ENCODE measurements at regions not wholly inside any gene's neighbourhood (a gene's known extent, or its start where the extent isn't known, plus 50 kb on each side); places are given as distances from the start of the nearest gene placed in this dataset.
"Not testable (repeated sequence)": the region's sequence is repeated elsewhere in the genome, so short reads cannot be mapped to it uniquely, and the experiment has no call there.

DNA sequence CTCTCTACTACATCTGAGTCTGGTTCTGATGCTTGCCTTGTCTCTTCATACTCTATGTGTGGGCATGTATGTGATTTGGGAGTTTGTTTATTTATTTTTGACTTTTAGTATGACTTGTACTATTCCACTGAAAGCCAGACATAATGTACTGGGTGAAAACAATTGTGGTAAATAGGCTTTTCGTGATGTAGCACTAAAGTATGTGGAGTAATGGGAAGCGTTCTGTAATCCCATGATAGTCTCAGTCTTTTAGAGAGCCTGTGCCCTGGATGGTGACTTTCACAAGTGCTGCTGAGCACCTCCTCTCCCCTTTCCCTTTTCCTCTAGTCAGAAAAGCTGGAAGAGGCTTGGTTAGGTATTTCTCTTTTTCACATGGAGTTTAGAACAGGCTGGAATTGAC, 85.8 kb upstream of the S1PR3 start:
- DNase-seq (ENCODE audit: low read depth in 4 of 6, low spot score in 6 of 6): no peak
- WGBS (ENCODE audit: insufficient coverage): 67% methylated on average over 1 of the region's 2 CpGs

GRCh38 chr9:88915916-88916315, 75.4 kb upstream of the S1PR3 start:
- no peak for DNase-seq (ENCODE audit: low read depth in 4 of 6, low spot score in 6 of 6)

More for the DNA sequence above, 85.8 kb upstream of the S1PR3 start:
- no peak overlapping the region for H3K4me3 ChIP-seq (ENCODE audit: low read depth, low read length)
- H3K4me1 ChIP-seq (ENCODE audit: control insufficient read depth, insufficient read depth, low read length): no peaks in the 10 kb centered on the region
- H3K36me3 ChIP-seq (ENCODE audit: control insufficient read depth, insufficient read depth, low read length): no peaks in the 10 kb centered on the region
- no peak overlapping the region for H3K27ac ChIP-seq (ENCODE audit: low read depth, low read length)
- H3K27me3 ChIP-seq (ENCODE audit: control insufficient read depth, insufficient read depth, low read length): no peaks in the 10 kb centered on the region
- no peaks in the 10 kb centered on the region for H3K9me3 ChIP-seq (ENCODE audit: control insufficient read depth, insufficient read depth, low read length)

GRCh38 chr9:88916894-88917293, 74.4 kb upstream of the S1PR3 start:
- no CpG with 5 or more reads among the region's 1 CpG for WGBS (ENCODE audit: insufficient coverage)
- H3K27ac ChIP-seq (ENCODE audit: low read depth, low read length): no peak overlapping the region
- no peak for DNase-seq (ENCODE audit: low read depth in 4 of 6, low spot score in 6 of 6)
- no peak overlapping the region for H3K4me3 ChIP-seq (ENCODE audit: low read depth, low read length)
- H3K4me1 ChIP-seq (ENCODE audit: control insufficient read depth, insufficient read depth, low read length): peaks cover 4% of the 10 kb centered on the region
- H3K36me3 ChIP-seq (ENCODE audit: control insufficient read depth, insufficient read depth, low read length): no peaks in the 10 kb centered on the region
- H3K27me3 ChIP-seq (ENCODE audit: control insufficient read depth, insufficient read depth, low read length): no peaks in the 10 kb centered on the region
- H3K9me3 ChIP-seq (ENCODE audit: control insufficient read depth, insufficient read depth, low read length): peaks cover 6% of the 10 kb centered on the region

More at GRCh38 chr9:88915916-88916315, 75.4 kb upstream of the S1PR3 start:
- H3K4me1 ChIP-seq (ENCODE audit: control insufficient read depth, insufficient read depth, low read length): peaks cover 4% of the 10 kb centered on the region
- H3K27me3 ChIP-seq (ENCODE audit: control insufficient read depth, insufficient read depth, low read length): no peaks in the 10 kb centered on the region
- peaks cover 6% of the 10 kb centered on the region for H3K9me3 ChIP-seq (ENCODE audit: control insufficient read depth, insufficient read depth, low read length)
- H3K36me3 ChIP-seq (ENCODE audit: control insufficient read depth, insufficient read depth, low read length): no peaks in the 10 kb centered on the region
- no peak overlapping the region for H3K4me3 ChIP-seq (ENCODE audit: low read depth, low read length)
- H3K27ac ChIP-seq (ENCODE audit: low read depth, low read length): no peak overlapping the region
- 90% methylated on average over 2 of the region's 2 CpGs for WGBS (ENCODE audit: insufficient coverage)

DNA sequence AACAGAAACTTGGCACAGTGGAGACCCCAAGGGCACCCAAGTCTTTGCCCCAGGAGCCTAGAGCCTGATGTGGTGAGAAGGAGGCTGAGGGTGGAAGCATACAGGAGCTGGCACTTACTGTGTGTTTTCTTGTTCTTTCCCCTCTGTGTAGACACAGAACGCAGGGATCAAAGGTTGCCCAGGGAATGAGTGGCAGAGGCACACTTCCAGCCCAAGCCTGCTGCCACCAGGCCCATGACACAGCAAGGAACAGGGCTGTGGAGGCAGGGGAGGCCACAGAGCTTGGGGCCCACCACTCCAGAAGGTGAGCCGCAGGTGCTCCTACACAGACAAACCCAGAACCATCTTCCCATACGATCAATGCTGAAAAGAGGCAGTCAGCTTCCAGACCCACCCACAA, 73.9 kb upstream of the S1PR3 start:
- no peaks in the 10 kb centered on the region for H3K27me3 ChIP-seq (ENCODE audit: control insufficient read depth, insufficient read depth, low read length)
- peaks cover 6% of the 10 kb centered on the region for H3K9me3 ChIP-seq (ENCODE audit: control insufficient read depth, insufficient read depth, low read length)
- no peaks in the 10 kb centered on the region for H3K36me3 ChIP-seq (ENCODE audit: control insufficient read depth, insufficient read depth, low read length)
- no peak for DNase-seq (ENCODE audit: low read depth in 4 of 6, low spot score in 6 of 6)
- WGBS (ENCODE audit: insufficient coverage): 100% methylated on average over 1 of the region's 3 CpGs
- H3K4me1 ChIP-seq (ENCODE audit: control insufficient read depth, insufficient read depth, low read length): peaks cover 4% of the 10 kb centered on the region
- H3K27ac ChIP-seq (ENCODE audit: low read depth, low read length): no peak overlapping the region
- no peak overlapping the region for H3K4me3 ChIP-seq (ENCODE audit: low read depth, low read length)

DNA sequence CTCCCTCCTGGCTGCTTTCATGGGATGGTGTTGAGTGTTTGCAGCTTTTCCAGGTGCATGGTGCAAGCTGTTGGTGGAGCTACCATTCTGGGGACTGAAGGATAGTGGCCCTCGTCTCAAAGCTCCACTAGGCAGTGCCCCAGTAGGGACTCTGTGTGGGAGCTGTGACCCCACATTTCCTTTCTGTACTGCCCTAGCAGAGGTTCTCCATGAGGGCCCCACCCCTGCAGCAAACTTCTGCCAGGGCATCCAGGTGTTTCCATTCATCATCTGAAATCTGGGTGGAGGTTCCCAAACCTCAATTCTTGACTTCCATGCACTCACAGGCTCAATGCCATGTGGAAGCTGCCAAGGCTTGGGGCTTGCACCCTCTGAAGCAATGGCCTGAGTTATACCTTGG, 72.7 kb upstream of the S1PR3 start:
- 63% methylated on average over 1 of the region's 1 CpG for WGBS (ENCODE audit: insufficient coverage)
- not testable (repeated sequence) for H3K36me3 ChIP-seq (ENCODE audit: control insufficient read depth, insufficient read depth, low read length); H3K4me3 ChIP-seq (ENCODE audit: low read depth, low read length); H3K27ac ChIP-seq (ENCODE audit: low read depth, low read length); DNase-seq (ENCODE audit: low read depth in 4 of 6, low spot score in 6 of 6); H3K4me1 ChIP-seq (ENCODE audit: control insufficient read depth, insufficient read depth, low read length); H3K9me3 ChIP-seq (ENCODE audit: control insufficient read depth, insufficient read depth, low read length); H3K27me3 ChIP-seq (ENCODE audit: control insufficient read depth, insufficient read depth, low read length)

DNA sequence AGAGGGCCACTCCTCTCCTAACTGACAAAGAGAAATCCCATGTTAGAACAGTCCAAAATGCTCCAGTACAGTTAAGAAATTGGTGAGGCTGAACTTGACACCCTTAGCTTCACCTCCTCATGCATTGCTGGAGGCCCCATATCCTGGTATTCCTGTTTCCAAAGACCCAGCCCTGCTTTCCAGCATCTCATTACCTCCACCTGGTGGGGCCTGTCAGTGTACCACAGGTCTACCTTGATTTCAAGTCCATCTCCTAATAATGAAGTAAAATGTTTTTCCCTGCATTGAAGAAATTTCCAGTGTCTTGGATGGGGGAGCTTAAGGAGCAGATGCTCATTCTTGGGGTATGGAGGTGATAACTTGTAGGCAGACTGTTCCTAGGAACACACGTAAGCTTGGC, 70.6 kb upstream of the S1PR3 start:
- WGBS (ENCODE audit: insufficient coverage): 100% methylated on average over 1 of the region's 1 CpG
- Histone ChIP-seq H3K27ac (ENCODE audit: low read depth, low read length) (no peak overlapping the region), H3K36me3 (ENCODE audit: control insufficient read depth, insufficient read depth, low read length) (no peaks in the 10 kb centered on the region), H3K9me3 (ENCODE audit: control insufficient read depth, insufficient read depth, low read length) (peaks cover 6% of the 10 kb centered on the region), H3K4me3 (ENCODE audit: low read depth, low read length) (no peak overlapping the region), H3K4me1 (ENCODE audit: control insufficient read depth, insufficient read depth, low read length) (peaks cover 1% of the 10 kb centered on the region), H3K27me3 (ENCODE audit: control insufficient read depth, insufficient read depth, low read length) (no peaks in the 10 kb centered on the region)
- DNase-seq (ENCODE audit: low read depth in 4 of 6, low spot score in 6 of 6): no peak

GRCh38 chr9:88922091-88922490, 69.2 kb upstream of the S1PR3 start:
- Histone ChIP-seq H3K9me3 (ENCODE audit: control insufficient read depth, insufficient read depth, low read length) (peaks cover 6% of the 10 kb centered on the region), H3K27ac (ENCODE audit: low read depth, low read length) (no peak overlapping the region), H3K4me1 (ENCODE audit: control insufficient read depth, insufficient read depth, low read length) (no peaks in the 10 kb centered on the region), H3K36me3 (ENCODE audit: control insufficient read depth, insufficient read depth, low read length) (no peaks in the 10 kb centered on the region), H3K4me3 (ENCODE audit: low read depth, low read length) (no peak overlapping the region), H3K27me3 (ENCODE audit: control insufficient read depth, insufficient read depth, low read length) (no peaks in the 10 kb centered on the region)
- no peak for DNase-seq (ENCODE audit: low read depth in 4 of 6, low spot score in 6 of 6)
- WGBS (ENCODE audit: insufficient coverage): 86% methylated on average over 10 of the region's 10 CpGs

DNA sequence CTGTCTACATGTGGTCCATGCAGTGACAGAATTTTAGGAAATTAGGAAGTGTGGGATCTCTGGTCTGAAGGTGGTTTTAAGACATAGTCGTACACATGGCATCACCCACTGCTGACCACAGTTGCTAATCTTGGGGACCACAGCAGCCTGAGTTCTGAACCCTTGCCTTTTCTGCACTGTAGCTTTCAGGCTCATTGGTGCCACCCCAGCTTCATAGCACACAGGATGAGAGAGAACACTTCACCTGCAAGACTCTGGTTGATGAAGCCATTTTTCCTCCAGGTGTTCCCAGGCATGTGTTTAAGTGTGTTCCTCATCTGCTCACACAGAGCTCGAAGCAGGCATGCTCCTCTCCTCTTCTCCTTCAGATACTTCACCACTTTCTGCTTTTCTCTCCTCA, 68.2 kb upstream of the S1PR3 start:
- Histone ChIP-seq H3K4me1 (ENCODE audit: control insufficient read depth, insufficient read depth, low read length) (no peaks in the 10 kb centered on the region), H3K9me3 (ENCODE audit: control insufficient read depth, insufficient read depth, low read length) (peaks cover 6% of the 10 kb centered on the region), H3K27ac (ENCODE audit: low read depth, low read length) (no peak overlapping the region), H3K27me3 (ENCODE audit: control insufficient read depth, insufficient read depth, low read length) (no peaks in the 10 kb centered on the region), H3K4me3 (ENCODE audit: low read depth, low read length) (no peak overlapping the region), H3K36me3 (ENCODE audit: control insufficient read depth, insufficient read depth, low read length) (no peaks in the 10 kb centered on the region)
- no peak for DNase-seq (ENCODE audit: low read depth in 4 of 6, low spot score in 6 of 6)
- WGBS (ENCODE audit: insufficient coverage): 100% methylated on average over 1 of the region's 2 CpGs

DNA sequence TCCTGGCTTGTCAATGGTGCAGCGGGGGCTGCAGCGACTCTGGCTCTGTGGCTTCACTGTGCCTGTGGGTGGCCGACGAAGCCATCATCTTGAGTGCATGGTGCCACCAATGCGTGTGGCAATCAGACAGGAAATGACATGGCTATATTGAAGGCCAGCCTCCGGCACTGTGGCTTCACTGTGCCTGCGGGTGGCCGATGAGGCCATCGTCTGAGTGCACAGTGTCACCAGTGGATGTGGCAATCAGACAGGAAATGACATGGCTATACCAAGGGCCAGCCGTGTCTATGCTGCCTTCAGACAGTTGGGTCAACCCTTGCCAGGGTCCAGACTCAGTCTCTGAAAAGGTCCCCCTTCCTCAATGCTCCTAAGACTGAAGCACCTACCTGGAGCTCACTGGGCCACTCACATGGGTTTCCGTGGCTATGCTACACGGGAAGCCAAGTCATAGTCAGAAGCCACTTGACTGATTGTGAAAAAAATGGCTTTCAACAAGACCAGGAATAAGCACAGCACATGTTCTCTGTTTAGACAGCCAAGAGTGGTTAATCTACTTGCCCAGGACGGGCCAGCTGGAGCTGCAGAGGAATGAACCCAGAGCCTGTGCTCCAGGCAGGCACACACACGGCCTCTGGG, 67.5 kb upstream of the S1PR3 start:
- Histone ChIP-seq H3K4me3 (ENCODE audit: low read depth, low read length) (no peak overlapping the region), H3K27ac (ENCODE audit: low read depth, low read length) (no peak overlapping the region), H3K36me3 (ENCODE audit: control insufficient read depth, insufficient read depth, low read length) (no peaks in the 10 kb centered on the region), H3K27me3 (ENCODE audit: control insufficient read depth, insufficient read depth, low read length) (no peaks in the 10 kb centered on the region), H3K9me3 (ENCODE audit: control insufficient read depth, insufficient read depth, low read length) (peaks cover 2% of the 10 kb centered on the region), H3K4me1 (ENCODE audit: control insufficient read depth, insufficient read depth, low read length) (no peaks in the 10 kb centered on the region)
- no peak for DNase-seq (ENCODE audit: low read depth in 4 of 6, low spot score in 6 of 6)
- 89% methylated on average over 14 of the region's 14 CpGs for WGBS (ENCODE audit: insufficient coverage)

DNA sequence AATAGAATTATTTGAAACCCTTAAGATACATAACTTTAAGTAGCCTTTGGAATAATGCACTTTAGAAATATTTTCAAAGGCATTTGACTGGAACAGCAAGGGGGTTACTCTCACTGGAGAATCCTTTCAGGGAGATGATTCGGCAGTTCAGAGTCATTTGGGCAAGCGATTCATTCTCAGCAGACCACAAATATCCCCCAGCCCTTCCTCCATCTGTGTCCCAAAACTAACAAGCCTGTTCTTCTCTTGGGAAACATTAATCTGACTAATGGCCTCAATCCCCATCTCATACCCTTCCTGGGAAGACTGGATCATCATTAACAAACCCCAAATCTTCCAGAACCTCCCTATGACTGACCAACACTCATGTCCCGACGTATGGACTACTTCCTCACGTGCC, 65.8 kb upstream of the S1PR3 start:
- no peaks in the 10 kb centered on the region for H3K36me3 ChIP-seq (ENCODE audit: control insufficient read depth, insufficient read depth, low read length)
- 92% methylated on average over 5 of the region's 5 CpGs for WGBS (ENCODE audit: insufficient coverage)
- no peaks in the 10 kb centered on the region for H3K9me3 ChIP-seq (ENCODE audit: control insufficient read depth, insufficient read depth, low read length)
- H3K4me3 ChIP-seq (ENCODE audit: low read depth, low read length): no peak overlapping the region
- no peak for DNase-seq (ENCODE audit: low read depth in 4 of 6, low spot score in 6 of 6)
- H3K27ac ChIP-seq (ENCODE audit: low read depth, low read length): no peak overlapping the region
- H3K4me1 ChIP-seq (ENCODE audit: control insufficient read depth, insufficient read depth, low read length): no peaks in the 10 kb centered on the region
- no peaks in the 10 kb centered on the region for H3K27me3 ChIP-seq (ENCODE audit: control insufficient read depth, insufficient read depth, low read length)

Measured in spinal cord (tissue), 9 donors.